GM20000 (cell line): ENCODE measurements at regions not wholly inside any gene's neighbourhood (a gene's known extent, or its start where the extent isn't known, plus 50 kb on each side); places are given as distances from the start of the nearest gene placed in this dataset.

ENCODE experiments used
- DNase-seq: peaks from one replicate; pipeline ENCODE4 v3.0.0; 2012; ENCODE audit warnings: low spot score
- CTCF ChIP-seq: IDR thresholded peaks from 2 replicates; pipeline ENCODE4 v1.5.1; 2012; ENCODE audit warnings: mild to moderate bottlenecking, control low read depth; ENCODE audit errors: extremely low read depth, missing control alignments

- TF ChIP-seq CTCF: no peak
- no peak for DNase-seq
Measured at GRCh38 chr18:34543356-34543755, 166.7 kb upstream of the DTNA start.

GRCh38 chr18:34543945-34544344 is 166.2 kb upstream of the DTNA start:
- no peak for DNase-seq
- TF ChIP-seq CTCF: no peak

- DNase-seq: no peak
- no peak for TF ChIP-seq CTCF
Measured at GRCh38 chr18:34544930-34545329, 165.2 kb upstream of the DTNA start.

GRCh38 chr18:34548120-34548972 is 161.8 kb upstream of the DTNA start:
- no peak for DNase-seq
- TF ChIP-seq CTCF: no peak

- no peak for TF ChIP-seq CTCF
Measured at GRCh38 chr18:34548973-34549294, 161.2 kb upstream of the DTNA start.

GRCh38 chr18:34549367-34549766 is 160.7 kb upstream of the DTNA start:
- no peak for DNase-seq
- TF ChIP-seq CTCF: no peak

More at GRCh38 chr18:34548973-34549294, 161.2 kb upstream of the DTNA start:
- no peak for DNase-seq

- TF ChIP-seq CTCF: no peak
- DNase-seq: no peak
Measured at GRCh38 chr18:34550156-34550555, 159.9 kb upstream of the DTNA start.
